Colonic mucosa (tissue), 4 donors: ENCODE measurements at regions not wholly inside any gene's neighbourhood (a gene's known extent, or its start where the extent isn't known, plus 50 kb on each side); places are given as distances from the start of the nearest gene placed in this dataset.

Source experiments
- DNase-seq: peaks from one replicate; pipeline ENCODE4 v3.0.0-alpha.2; 2020
- H3K27ac ChIP-seq: fragments of 200-600 bp; one replicate; pipeline ENCODE4 v1.8.0; 2021
- H3K27me3 ChIP-seq: fragments of 200-600 bp; one replicate; pipeline ENCODE4 v1.8.0; 2021
- H3K36me3 ChIP-seq: fragments of 200-600 bp; one replicate; pipeline ENCODE4 v1.8.0; 2021
- H3K4me1 ChIP-seq: fragments of 200-600 bp; one replicate; pipeline ENCODE4 v1.8.0; 2021; ENCODE audit warnings: mild to moderate bottlenecking
- H3K4me3 ChIP-seq: fragments of 200-600 bp; one replicate; pipeline ENCODE4 v1.8.0; 2021
- H3K9ac ChIP-seq, 2 donors: one replicate each; pipeline ENCODE4 v1.7.0; 2013; ENCODE audit warnings: control low read depth in 2 of 2, low read depth in 2 of 2, low read length in 2 of 2
- H3K9me3 ChIP-seq: fragments of 200-600 bp; one replicate; pipeline ENCODE4 v1.8.0; 2021
- CTCF ChIP-seq: fragments of 200-600 bp; IDR thresholded peaks from one replicate; pipeline ENCODE4 v1.8.0; 2022; ENCODE audit warnings: antibody characterized with exemption, mild to moderate bottlenecking
- intact Hi-C: fragments of 100-400 bp; cut with DNase I; formaldehyde crosslinking; loops from one replicate; pipeline ENCODE4 v1.14.1; 2022
- donor health status: healthy.
- donor health status: DM: no; HTN: no; CAD: no.
- donor health status: DM: no; HTN: no; CAD: no.

- no peak overlapping the region for H3K4me3 ChIP-seq
- no peak overlapping the region for H3K9ac ChIP-seq
- intact Hi-C loops: no loop called here
- no peak overlapping the region for H3K27ac ChIP-seq
- no peaks in the 10 kb centered on the region for H3K36me3 ChIP-seq
- no peaks in the 10 kb centered on the region for H3K27me3 ChIP-seq
- DNase-seq: no peak
- TF ChIP-seq CTCF: no peak
- no peaks in the 10 kb centered on the region for H3K9me3 ChIP-seq
- no peaks in the 10 kb centered on the region for H3K4me1 ChIP-seq
Observed at GRCh38 chr17:71825687-71826086, 295.1 kb upstream of the SOX9 start.

- Histone ChIP-seq H3K4me1 (no peaks in the 10 kb centered on the region), H3K27me3 (no peaks in the 10 kb centered on the region), H3K9ac (no peak overlapping the region), H3K9me3 (no peaks in the 10 kb centered on the region), H3K36me3 (no peaks in the 10 kb centered on the region), H3K4me3 (no peak overlapping the region), H3K27ac (no peak overlapping the region)
- no peak for TF ChIP-seq CTCF
- intact Hi-C loops: no loop called here
- DNase-seq: no peak
Observed at GRCh38 chr17:71828182-71828596, 292.6 kb upstream of the SOX9 start.

GRCh38 chr17:71830866-71831265, 290.0 kb upstream of the SOX9 start:
- intact Hi-C loops: no loop called here
- no peak for TF ChIP-seq CTCF
- Histone ChIP-seq H3K4me3 (no peak overlapping the region), H3K9ac (no peak overlapping the region), H3K27me3 (no peaks in the 10 kb centered on the region), H3K4me1 (no peaks in the 10 kb centered on the region), H3K36me3 (no peaks in the 10 kb centered on the region), H3K27ac (no peak overlapping the region), H3K9me3 (no peaks in the 10 kb centered on the region)
- DNase-seq: no peak

GRCh38 chr17:71842986-71843385, 277.8 kb upstream of the SOX9 start:
- Histone ChIP-seq H3K9me3 (no peaks in the 10 kb centered on the region), H3K4me3 (no peak overlapping the region), H3K9ac (no peak overlapping the region), H3K4me1 (no peaks in the 10 kb centered on the region), H3K36me3 (no peaks in the 10 kb centered on the region), H3K27ac (no peak overlapping the region), H3K27me3 (no peaks in the 10 kb centered on the region)
- intact Hi-C loops: no loop called here
- no peak for DNase-seq
- TF ChIP-seq CTCF: no peak

- intact Hi-C loops: no loop called here
- Histone ChIP-seq H3K4me1 (no peaks in the 10 kb centered on the region), H3K36me3 (no peaks in the 10 kb centered on the region), H3K9me3 (no peaks in the 10 kb centered on the region), H3K4me3 (no peak overlapping the region), H3K9ac (no peak overlapping the region), H3K27ac (no peak overlapping the region), H3K27me3 (no peaks in the 10 kb centered on the region)
- no peak for TF ChIP-seq CTCF
- DNase-seq: no peak
Observed at GRCh38 chr17:71845337-71845736, 275.5 kb upstream of the SOX9 start.
